ENCODE measurements at regions not wholly inside any gene's neighbourhood (a gene's known extent, or its start where the extent isn't known, plus 50 kb on each side); places are given as distances from the start of the nearest gene placed in this dataset.

DNA sequence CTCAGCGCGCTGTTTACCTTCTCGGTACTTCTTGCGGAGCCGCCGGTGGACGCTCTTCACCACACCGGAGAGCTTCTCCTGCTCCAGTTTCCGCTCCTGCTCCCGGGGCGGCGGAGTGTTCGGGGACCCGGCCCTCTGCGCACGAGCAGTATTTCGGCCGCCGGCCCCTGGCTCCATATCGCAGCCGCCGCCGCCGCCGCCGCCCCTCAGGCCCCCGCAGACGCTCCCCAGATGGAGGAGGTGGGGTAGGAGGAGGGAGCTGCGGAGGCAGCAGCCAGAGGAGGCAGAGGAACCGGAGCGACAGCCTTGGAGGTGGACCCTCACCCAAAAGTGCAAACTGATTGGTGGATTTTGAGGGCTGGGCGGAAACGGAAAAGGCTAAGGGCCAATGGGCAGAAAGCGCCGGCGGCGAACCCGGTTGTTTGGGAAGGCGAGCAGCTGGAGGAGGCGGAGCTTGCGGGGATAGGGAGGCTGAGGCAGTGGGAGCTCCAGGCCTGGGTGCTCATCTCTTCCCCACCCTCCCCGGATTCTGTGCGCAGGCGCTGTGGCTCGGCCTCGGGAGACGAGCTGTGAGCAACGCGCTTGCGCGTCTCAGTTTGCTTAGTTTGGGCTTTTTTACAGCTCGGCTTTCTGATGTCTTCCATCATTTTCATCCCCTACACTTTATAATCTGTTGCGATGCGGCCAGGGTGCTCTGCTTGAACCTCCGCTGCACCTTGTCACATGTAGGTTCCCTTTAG, 146.9 kb downstream of the GPR85 start (continued):
- TF ChIP-seq, protein P1, sequence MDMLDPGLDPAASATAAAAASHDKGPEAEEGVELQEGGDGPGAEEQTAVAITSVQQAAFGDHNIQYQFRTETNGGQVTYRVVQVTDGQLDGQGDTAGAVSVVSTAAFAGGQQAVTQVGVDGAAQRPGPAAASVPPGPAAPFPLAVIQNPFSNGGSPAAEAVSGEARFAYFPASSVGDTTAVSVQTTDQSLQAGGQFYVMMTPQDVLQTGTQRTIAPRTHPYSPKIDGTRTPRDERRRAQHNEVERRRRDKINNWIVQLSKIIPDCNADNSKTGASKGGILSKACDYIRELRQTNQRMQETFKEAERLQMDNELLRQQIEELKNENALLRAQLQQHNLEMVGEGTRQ (IDR thresholded peaks at IDR 0.05; ENCODE audit: low read length): peak; percentile 10; the same call in 1 of the 2 replicates
